Gastrocnemius medialis (tissue), 4 donors: ENCODE measurements at regions not wholly inside any gene's neighbourhood (a gene's known extent, or its start where the extent isn't known, plus 50 kb on each side); places are given as distances from the start of the nearest gene placed in this dataset.

Experiments used
- ATAC-seq, 2 donors: fragments of 150-250 bp; one replicate each; pipeline ENCODE4 v1.9.1; 2016
- DNase-seq, 2 donors: peaks; one replicate each; pipeline ENCODE4 v3.0.0-alpha.2; 2019
- H3K27ac ChIP-seq, 4 donors: fragments of 200-600 bp; sonication (generic); 1 replicate in 1 of 4; 2 replicates in 3 of 4; pipeline ENCODE4 v1.5.1; 2016 to 2018; ENCODE audit warnings: mild to moderate bottlenecking in 2 of 4, moderate library complexity in 1 of 4
- H3K27me3 ChIP-seq, 3 donors: fragments of 200-600 bp; sonication (generic) in 2 of 3; 1 replicate in 1 of 3; 2 replicates in 2 of 3; pipeline versions ENCODE4 v1.5.1 to v1.6.0; 2016 to 2019; ENCODE audit warnings: mild to moderate bottlenecking in 1 of 3, moderate library complexity in 1 of 3
- H3K36me3 ChIP-seq, 2 donors: fragments of 200-600 bp; sonication (generic) in 1 of 2; one replicate each; pipeline ENCODE4 v1.5.1; 2017 to 2018
- H3K4me1 ChIP-seq, 2 donors: fragments of 200-600 bp; sonication (generic) in 1 of 2; one replicate each; pipeline ENCODE4 v1.5.1; 2016 to 2017; ENCODE audit warnings: mild to moderate bottlenecking in 2 of 2
- H3K4me3 ChIP-seq, 4 donors: fragments of 200-600 bp; sonication (generic) in 3 of 4; 1 replicate in 1 of 4; 2 replicates in 3 of 4; pipeline ENCODE4 v1.5.1; 2016 to 2019; ENCODE audit warnings: mild to moderate bottlenecking in 2 of 4
- H3K9me3 ChIP-seq, 3 donors: fragments of 200-600 bp; sonication (generic) in 2 of 3; 1 replicate in 1 of 3; 2 replicates in 2 of 3; pipeline ENCODE4 v1.5.1; 2016 to 2019
- CTCF ChIP-seq, 5 experiments: fragments of 450-650 bp in 3 of 5; fragments of 200-600 bp in 2 of 5; sonication (generic) in 2 of 5; IDR thresholded peaks in 4 of 5; conservative IDR thresholded peaks in 1 of 5; 1 replicate in 4 of 5; 2 replicates in 1 of 5; pipeline ENCODE4 v1.5.1; 2016 to 2019; ENCODE audit warnings: antibody characterized with exemption in 5 of 5, mild to moderate bottlenecking in 3 of 5, moderate library complexity in 3 of 5
- POLR2A ChIP-seq, 2 donors: fragments of 450-650 bp; IDR thresholded peaks; one replicate each; pipeline ENCODE4 v1.6.1; 2017; ENCODE audit warnings: antibody characterized with exemption in 2 of 2, mild to moderate bottlenecking in 2 of 2, moderate library complexity in 2 of 2
- in situ Hi-C, 4 donors: fragments of 200-750 bp; cut with MboI; loops; one replicate each; pipeline versions ENCODE4 v1.15.0 to v1.8.0; 2017; ENCODE audit warnings: low sequenced_read_pairs in 4 of 4
- intact Hi-C: fragments of 100-400 bp; cut with DNase I; formaldehyde crosslinking; loops from one replicate; pipeline ENCODE4 v1.15.1; 2023; ENCODE audit warnings: low total_unique reads

- H3K36me3 ChIP-seq: no peaks in the 10 kb centered on the region
- ATAC-seq (no peak), DNase-seq (no peak)
- H3K4me1 ChIP-seq: no peaks in the 10 kb centered on the region
- H3K27me3 ChIP-seq: no peaks in the 10 kb centered on the region
- H3K27ac ChIP-seq: no peak overlapping the region
- H3K4me3 ChIP-seq: no peak overlapping the region
- in situ Hi-C loops (no loop called here), intact Hi-C loops (no loop called here)
- TF ChIP-seq POLR2A (IDR thresholded peaks at IDR 0.05) (no peak), CTCF (IDR thresholded peaks at IDR 0.05 in 4 of 5, conservative IDR thresholded peaks at IDR 0.05 in 1 of 5) (no peak)
- no peaks in the 10 kb centered on the region for H3K9me3 ChIP-seq
Observed at GRCh38 chr18:23341383-23341782, 111.7 kb upstream of the RIOK3 start.

GRCh38 chr18:23341983-23342382 is 111.1 kb upstream of the RIOK3 start:
- H3K36me3 ChIP-seq: no peaks in the 10 kb centered on the region
- no peaks in the 10 kb centered on the region for H3K27me3 ChIP-seq
- no peak overlapping the region for H3K4me3 ChIP-seq
- ATAC-seq (no peak), DNase-seq (no peak)
- H3K9me3 ChIP-seq: no peaks in the 10 kb centered on the region
- H3K4me1 ChIP-seq: no peaks in the 10 kb centered on the region
- intact Hi-C loops: no loop called here
- no peak overlapping the region for H3K27ac ChIP-seq
- in situ Hi-C loops: no loop called here
- TF ChIP-seq CTCF (IDR thresholded peaks at IDR 0.05 in 4 of 5, conservative IDR thresholded peaks at IDR 0.05 in 1 of 5): no peak
- TF ChIP-seq POLR2A (IDR thresholded peaks at IDR 0.05): no peak

GRCh38 chr18:23342506-23342905 is 110.6 kb upstream of the RIOK3 start:
- no peak for ATAC-seq
- in situ Hi-C loops: no loop called here

DNA sequence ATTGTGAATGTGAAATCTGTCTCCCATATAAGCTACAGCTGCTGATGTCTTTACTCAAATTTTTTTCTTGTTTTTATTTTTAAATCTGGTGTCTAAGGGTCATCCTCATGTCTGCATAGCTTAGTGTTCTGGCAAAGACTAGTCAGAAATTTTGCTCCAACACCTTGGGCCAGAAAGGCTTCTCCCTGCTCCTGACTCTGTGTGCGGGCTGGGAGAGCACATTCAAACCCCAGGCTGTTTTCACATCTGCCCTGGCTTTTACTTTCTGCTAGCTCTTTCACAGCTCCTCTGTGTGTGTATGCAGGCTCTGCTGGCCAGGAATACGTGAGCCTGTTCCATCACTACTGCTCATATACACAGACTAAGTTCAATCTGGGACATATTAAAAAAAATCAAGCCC is 102.9 kb upstream of the RIOK3 start:
- Histone ChIP-seq H3K27me3 (no peaks in the 10 kb centered on the region), H3K9me3 (no peaks in the 10 kb centered on the region), H3K27ac (no peak overlapping the region), H3K4me1 (no peaks in the 10 kb centered on the region), H3K36me3 (no peaks in the 10 kb centered on the region), H3K4me3 (no peak overlapping the region)
- DNase-seq: no peak
- intact Hi-C loops (no loop called here), in situ Hi-C loops (no loop called here)
- TF ChIP-seq CTCF (IDR thresholded peaks at IDR 0.05 in 4 of 5, conservative IDR thresholded peaks at IDR 0.05 in 1 of 5) (no peak), POLR2A (IDR thresholded peaks at IDR 0.05) (no peak)
- no peak for ATAC-seq

More at GRCh38 chr18:23342506-23342905, 110.6 kb upstream of the RIOK3 start:
- H3K27me3 ChIP-seq: no peaks in the 10 kb centered on the region
- no peaks in the 10 kb centered on the region for H3K9me3 ChIP-seq
- intact Hi-C loops: no loop called here
- no peaks in the 10 kb centered on the region for H3K36me3 ChIP-seq
- no peak for DNase-seq
- TF ChIP-seq CTCF (IDR thresholded peaks at IDR 0.05 in 4 of 5, conservative IDR thresholded peaks at IDR 0.05 in 1 of 5) (no peak), POLR2A (IDR thresholded peaks at IDR 0.05) (no peak)
- H3K4me1 ChIP-seq: no peaks in the 10 kb centered on the region
- no peak overlapping the region for H3K27ac ChIP-seq
- H3K4me3 ChIP-seq: no peak overlapping the region

DNA sequence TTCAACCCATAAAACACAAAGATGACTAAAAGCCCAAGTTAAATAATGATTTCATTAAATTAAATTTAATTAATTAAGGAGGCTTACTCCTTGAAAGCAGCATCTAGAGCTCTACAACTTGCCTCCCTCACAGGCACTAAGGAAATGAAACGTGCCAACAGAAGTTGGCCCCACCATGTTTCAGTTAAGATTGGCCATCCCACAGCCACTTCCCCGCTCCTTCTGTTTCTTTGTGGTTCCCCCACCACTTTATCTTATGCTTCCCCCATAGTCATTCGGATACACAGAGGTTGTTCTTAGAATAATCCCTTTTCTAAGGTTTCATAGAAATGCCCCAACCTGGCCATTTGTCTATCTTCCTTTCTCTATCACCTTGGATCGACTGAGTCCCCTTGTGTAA is 101.6 kb upstream of the RIOK3 start:
- Histone ChIP-seq H3K36me3 (no peaks in the 10 kb centered on the region), H3K27me3 (no peaks in the 10 kb centered on the region), H3K9me3 (no peaks in the 10 kb centered on the region), H3K27ac (no peak overlapping the region), H3K4me3 (no peak overlapping the region), H3K4me1 (peaks cover 0 to under 1% of the 10 kb centered on the region in 2 donors)
- in situ Hi-C loops (no loop called here), intact Hi-C loops (no loop called here)
- DNase-seq: no peak
- TF ChIP-seq CTCF (IDR thresholded peaks at IDR 0.05 in 4 of 5, conservative IDR thresholded peaks at IDR 0.05 in 1 of 5) (no peak), POLR2A (IDR thresholded peaks at IDR 0.05) (no peak)
- ATAC-seq: no peak
